Activated CD8-positive, alpha-beta memory T cell treated with anti-CD3 and anti-CD28 coated beads, Interleukin-2, amount 10 ng/mL, durations not matched to agents 7 days and 5 days (primary cell): ENCODE measurements at regions not wholly inside any gene's neighbourhood (a gene's known extent, or its start where the extent isn't known, plus 50 kb on each side); places are given as distances from the start of the nearest gene placed in this dataset.
A peak's percentile ranks its signal among the peaks of the same experiment; 100 is the strongest.
"Not testable (repeated sequence)": the region's sequence is repeated elsewhere in the genome, so short reads cannot be mapped to it uniquely, and the experiment has no call there.

Experiments used
- ATAC-seq: fragments of 150-1000 bp; cut with Tn5 transposase; one replicate; pipeline ENCODE4 v1.10.0; 2021; ENCODE audit warnings: moderate library complexity
- CTCF ChIA-PET: fragments of 350-600 bp; sonication (Branson Sonifier 250); formaldehyde crosslinking; loops from one replicate; lab custom pipeline; 2021; ENCODE audit warnings: antibody characterized with exemption; lab: Charles Lee
- DNase-seq: peaks from one replicate; pipeline ENCODE4 v3.0.0-alpha.2; 2020
- H3K27ac Mint-ChIP-seq: one replicate; pipeline ENCODE4 v1.8.0; 2021; ENCODE audit warnings: mild to moderate bottlenecking, mixed read lengths
- H3K27me3 Mint-ChIP-seq: one replicate; pipeline ENCODE4 v1.8.0; 2021; ENCODE audit warnings: mixed read lengths
- H3K36me3 Mint-ChIP-seq: one replicate; pipeline ENCODE4 v1.8.0; 2021; ENCODE audit warnings: mild to moderate bottlenecking, mixed read lengths
- H3K4me1 Mint-ChIP-seq: one replicate; pipeline ENCODE4 v1.8.0; 2021; ENCODE audit warnings: mixed read lengths
- H3K4me3 Mint-ChIP-seq: one replicate; pipeline ENCODE4 v1.8.0; 2021; ENCODE audit warnings: mild to moderate bottlenecking, moderate library complexity, mixed read lengths
- H3K9me3 Mint-ChIP-seq: one replicate; pipeline ENCODE4 v1.8.0; 2022; ENCODE audit warnings: low read depth, mixed read lengths

DNA sequence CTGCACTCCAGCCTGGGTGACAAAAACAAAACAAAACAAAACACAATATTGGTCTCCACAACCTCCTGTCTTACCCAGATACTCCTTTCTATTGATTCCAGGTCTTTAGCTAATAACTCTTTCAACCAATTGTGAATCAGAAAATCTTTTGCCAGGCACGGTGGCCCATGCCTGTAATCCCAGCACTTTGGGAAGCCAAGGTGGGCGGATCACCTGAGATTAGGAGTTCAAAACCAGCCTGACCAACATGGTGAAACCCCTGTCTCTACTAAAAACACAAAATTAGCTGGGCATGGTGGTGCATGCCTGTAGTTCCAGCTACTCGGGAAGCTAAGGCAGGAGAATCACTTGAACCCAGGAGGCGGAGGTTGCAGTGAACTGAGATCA lies 88.5 kb upstream of the METTL9 start:
- CTCF ChIA-PET = interaction anchor here (0.6 to 1.6 kb wide), 2 partner anchors 146 to 225 kb away, joined by 4 read pairs; no protein-coding TSS in a partner anchor
- H3K36me3 Mint-ChIP-seq = peaks cover 47% of the 10 kb centered on the region

DNA sequence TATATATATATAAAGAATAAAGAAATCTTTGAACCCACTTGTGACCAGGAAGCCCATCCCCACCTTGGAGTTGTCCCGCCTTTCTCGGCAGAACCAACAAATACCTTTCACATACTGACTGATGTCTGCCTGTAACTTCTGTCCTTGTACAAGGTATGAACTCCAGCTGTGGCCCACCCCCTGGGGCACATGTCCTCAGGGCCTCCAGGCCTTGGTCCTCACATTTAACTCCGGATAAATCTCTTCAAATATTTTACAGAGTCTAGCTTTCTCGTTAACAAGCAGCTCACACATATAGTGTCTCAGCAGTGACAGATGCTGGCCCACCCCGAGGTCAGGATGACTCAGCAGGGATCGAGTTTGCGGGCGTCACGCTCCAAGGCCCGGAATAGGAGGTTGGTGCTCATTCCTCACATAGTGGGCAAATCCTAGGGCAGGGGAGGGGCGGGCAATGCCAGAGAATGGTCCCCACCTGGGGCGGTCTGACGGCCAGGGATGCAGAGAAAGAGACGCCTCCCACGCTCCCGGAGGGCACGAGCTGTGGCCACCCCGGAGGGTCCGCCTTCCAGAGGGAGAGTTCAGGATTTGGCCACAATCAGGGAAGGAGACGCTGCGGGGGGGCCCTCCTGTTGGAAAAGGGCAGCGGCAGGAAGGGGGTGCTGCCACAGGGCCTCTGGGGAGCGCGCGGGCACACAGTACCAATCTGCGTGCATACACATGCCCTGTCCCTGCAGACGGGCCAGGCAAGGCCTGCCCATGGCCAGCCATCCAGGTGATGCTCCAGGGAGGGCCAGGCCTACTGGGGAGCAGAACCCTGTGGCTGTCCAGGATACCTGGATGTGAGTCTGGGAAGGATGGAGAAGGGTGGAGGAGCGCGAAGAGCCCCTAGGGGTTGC lies 87.8 kb upstream of the METTL9 start:
- H3K27me3 Mint-ChIP-seq, H3K9me3 Mint-ChIP-seq, ATAC-seq, H3K4me3 Mint-ChIP-seq: not testable (repeated sequence)
- H3K36me3 Mint-ChIP-seq = peaks cover 48% of the 10 kb centered on the region
- H3K27ac Mint-ChIP-seq = peak overlapping the region; percentile 77
- peaks cover 83% of the 10 kb centered on the region for H3K4me1 Mint-ChIP-seq
- DNase-seq = peak; percentile 44
- CTCF ChIA-PET = interaction anchor here (1.6 kb wide), 1 partner anchor 146 kb away, joined by 4 read pairs; no protein-coding TSS in a partner anchor

More for the DNA sequence above, 88.5 kb upstream of the METTL9 start:
- H3K27me3 Mint-ChIP-seq, H3K4me3 Mint-ChIP-seq, ATAC-seq, H3K9me3 Mint-ChIP-seq: not testable (repeated sequence)
- peak; percentile 40 for DNase-seq
- Mint-ChIP-seq H3K4me1 (peaks cover 83% of the 10 kb centered on the region), H3K27ac (peak overlapping the region; percentile 69)

DNA sequence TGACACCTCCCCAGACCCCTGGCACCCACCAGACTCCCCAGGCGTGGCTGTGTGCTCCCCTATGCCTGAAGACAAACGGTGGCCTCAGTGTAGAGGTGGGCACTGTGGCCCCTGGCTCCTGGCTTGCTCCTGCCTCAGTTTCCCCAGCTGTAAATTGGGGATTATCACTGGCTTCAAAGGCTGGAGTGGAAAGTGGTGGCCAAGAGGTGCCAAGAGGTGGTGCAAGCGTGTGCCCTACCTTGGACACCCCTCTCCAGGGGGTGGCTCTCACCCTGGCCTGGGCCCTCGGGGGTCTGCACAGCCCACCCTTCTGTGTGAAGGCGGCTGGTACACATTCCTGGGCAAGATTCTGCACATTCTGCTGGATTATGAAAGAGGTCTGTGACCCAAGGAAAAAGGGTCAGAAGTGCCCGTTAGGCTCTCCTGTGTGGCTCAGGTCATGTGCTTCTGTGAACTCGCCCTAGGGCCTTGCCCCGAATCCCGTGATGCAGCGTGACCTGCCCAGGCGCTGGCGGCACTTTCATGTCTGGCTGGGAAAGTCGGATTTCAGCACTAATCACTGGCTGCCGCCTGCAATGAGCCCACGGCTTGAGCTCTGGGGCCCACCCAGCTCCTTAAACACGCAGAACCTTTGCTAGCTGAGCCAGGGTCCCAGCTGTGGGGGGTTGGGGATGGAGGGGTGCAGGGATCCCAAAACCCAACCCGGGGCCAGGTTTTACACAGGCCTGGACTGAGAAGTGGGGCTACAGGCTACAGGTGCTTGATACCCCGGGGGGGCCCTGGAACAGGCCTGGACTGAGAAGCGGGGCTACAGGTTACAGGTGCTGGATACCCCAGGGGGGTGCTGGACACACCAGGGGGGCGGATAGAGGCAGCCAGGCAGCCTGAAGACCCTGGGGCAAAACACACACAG lies 86.8 kb upstream of the METTL9 start:
- not testable (repeated sequence) for H3K27me3 Mint-ChIP-seq, ATAC-seq, H3K4me3 Mint-ChIP-seq, H3K9me3 Mint-ChIP-seq
- Mint-ChIP-seq H3K36me3 (peaks cover 45% of the 10 kb centered on the region), H3K4me1 (peaks cover 81% of the 10 kb centered on the region), H3K27ac (peak overlapping the region; percentile 21)
- DNase-seq = peak; percentile 23
- CTCF ChIA-PET = interaction anchor here (1.6 kb wide), 1 partner anchor 145 kb away, joined by 4 read pairs; no protein-coding TSS in a partner anchor

DNA sequence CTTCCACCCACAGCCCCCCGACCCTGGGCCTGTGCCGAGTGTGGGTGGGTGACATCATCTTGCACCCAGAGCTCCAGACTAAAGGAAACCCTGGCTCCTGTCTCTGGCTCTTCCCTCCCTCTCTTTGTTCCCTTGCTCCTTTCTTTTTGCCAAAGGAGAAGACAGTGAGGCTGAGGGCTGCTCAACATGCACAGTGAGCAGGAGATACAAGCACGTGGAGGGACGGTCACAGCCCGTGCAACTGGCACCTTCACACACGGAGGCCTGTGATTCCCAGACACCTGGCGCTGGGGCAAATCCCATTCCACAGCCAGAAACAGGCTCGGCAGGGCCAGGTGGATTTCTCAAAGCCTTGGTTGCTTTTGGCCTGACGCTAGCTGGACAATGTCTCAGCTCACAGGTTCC lies 86.0 kb upstream of the METTL9 start:
- peak; percentile 40 for DNase-seq
- H3K4me3 Mint-ChIP-seq, CTCF ChIA-PET, H3K9me3 Mint-ChIP-seq, H3K27me3 Mint-ChIP-seq, ATAC-seq: not testable (repeated sequence)
- H3K4me1 Mint-ChIP-seq = peaks cover 74% of the 10 kb centered on the region
- peaks cover 43% of the 10 kb centered on the region for H3K36me3 Mint-ChIP-seq
- H3K27ac Mint-ChIP-seq = peak overlapping the region; percentile 64

DNA sequence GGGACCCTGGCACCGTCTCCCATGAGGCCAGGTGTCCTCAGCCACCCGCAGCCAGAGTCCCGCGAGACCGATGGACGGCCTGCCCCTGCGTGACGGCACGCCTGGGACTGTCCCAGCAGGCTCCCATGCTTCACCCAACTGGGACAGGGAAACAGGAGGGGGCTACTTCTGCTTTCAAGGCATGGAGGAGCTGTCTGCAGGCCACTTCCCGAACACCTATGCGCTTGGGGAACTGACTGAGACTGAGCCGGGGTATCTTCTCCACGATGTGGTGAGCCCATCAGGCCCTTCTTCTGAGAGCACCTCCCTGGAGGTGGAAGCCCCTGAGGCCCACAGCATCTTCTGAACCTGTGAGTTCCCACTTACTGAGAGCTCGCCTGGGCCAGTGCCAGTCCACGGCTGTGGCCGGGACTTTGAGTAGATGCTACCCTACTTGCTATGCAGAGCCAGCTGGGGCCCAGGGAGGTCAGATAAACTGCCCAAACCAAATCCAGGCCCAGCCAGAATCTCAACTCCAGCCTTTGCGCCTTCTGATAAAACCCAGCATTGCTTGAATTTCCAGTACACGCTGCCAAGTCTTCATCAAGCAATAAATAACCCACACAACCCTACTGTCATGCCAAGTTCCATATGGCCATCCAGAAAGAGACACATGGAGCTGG lies 85.4 kb upstream of the METTL9 start:
- Mint-ChIP-seq H3K4me1 (peaks cover 70% of the 10 kb centered on the region), H3K4me3 (peak overlapping the region; percentile 22), H3K36me3 (peaks cover 45% of the 10 kb centered on the region), H3K27ac (peak overlapping the region; percentile 68)
- ATAC-seq, H3K27me3 Mint-ChIP-seq, H3K9me3 Mint-ChIP-seq, CTCF ChIA-PET: not testable (repeated sequence)
- DNase-seq = peak; percentile 41

DNA sequence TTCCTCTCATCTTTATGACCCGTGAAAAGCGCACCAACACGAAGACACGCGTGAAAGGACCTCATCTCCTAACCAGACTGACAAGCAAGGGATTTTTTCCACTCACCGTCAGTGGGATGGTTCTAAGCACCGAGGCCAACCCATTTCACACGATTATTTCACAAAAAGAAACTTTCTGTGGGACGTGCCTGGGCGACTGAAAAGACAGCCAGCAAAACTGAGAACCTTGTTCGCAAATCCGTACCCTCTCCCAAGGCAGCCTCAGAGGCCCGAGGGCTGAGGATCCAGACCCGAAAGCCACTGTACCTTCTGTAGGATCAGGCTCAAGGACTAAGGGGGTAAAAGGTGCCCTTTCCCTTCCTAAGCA lies 84.9 kb upstream of the METTL9 start:
- Mint-ChIP-seq H3K27ac (peak overlapping the region; percentile 68), H3K4me3 (peak overlapping the region; percentile 22), H3K4me1 (peaks cover 65% of the 10 kb centered on the region), H3K36me3 (peaks cover 50% of the 10 kb centered on the region)
- CTCF ChIA-PET, ATAC-seq, H3K9me3 Mint-ChIP-seq, H3K27me3 Mint-ChIP-seq: not testable (repeated sequence)
- DNase-seq = peak; percentile 39

DNA sequence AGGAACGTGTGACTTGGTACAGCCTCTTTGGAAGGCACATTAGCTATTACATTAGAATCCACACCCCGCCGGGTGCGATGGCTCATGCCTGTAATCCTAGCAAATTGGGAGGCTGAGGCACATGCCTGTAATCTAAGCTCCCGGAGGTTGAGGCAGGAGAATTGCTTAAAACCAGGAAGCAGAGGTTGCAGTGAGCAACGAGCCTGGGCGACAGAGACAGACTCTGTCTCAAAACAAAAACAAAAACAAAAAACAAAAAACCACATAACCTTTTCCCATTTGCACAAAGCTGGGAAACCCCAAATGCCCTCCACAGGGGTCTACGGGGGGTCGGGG lies 82.7 kb upstream of the METTL9 start:
- DNase-seq, H3K27me3 Mint-ChIP-seq, CTCF ChIA-PET, ATAC-seq, H3K9me3 Mint-ChIP-seq: not testable (repeated sequence)
- Mint-ChIP-seq H3K27ac (peak overlapping the region; percentile 81), H3K4me1 (peaks cover 44% of the 10 kb centered on the region), H3K36me3 (peaks cover 41% of the 10 kb centered on the region), H3K4me3 (peak overlapping the region; percentile 100)

DNA sequence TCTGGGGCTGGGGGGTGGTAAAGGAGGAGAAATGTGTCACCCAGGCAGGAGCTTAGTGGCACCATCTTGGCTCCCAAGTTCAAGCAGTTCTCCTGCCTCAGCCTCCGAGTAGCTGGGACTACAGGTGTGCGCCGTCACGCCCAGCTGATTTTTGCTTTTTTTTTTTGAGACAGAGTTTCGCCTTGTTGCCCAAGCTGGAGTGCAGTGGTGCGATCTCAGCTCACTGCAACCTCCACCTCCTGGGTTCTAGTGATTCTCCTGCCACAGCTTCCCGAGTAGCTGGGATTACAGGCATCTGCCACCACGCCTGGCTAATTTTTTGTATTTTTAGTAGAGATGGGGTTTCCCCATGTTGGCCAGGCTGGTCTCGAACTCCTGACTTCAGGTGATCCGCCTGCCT lies 82.1 kb upstream of the METTL9 start:
- H3K9me3 Mint-ChIP-seq, H3K27me3 Mint-ChIP-seq, CTCF ChIA-PET, ATAC-seq: not testable (repeated sequence)
- peak overlapping the region; percentile 100 for H3K4me3 Mint-ChIP-seq
- peaks cover 41% of the 10 kb centered on the region for H3K36me3 Mint-ChIP-seq
- H3K27ac Mint-ChIP-seq = peak overlapping the region; percentile 97
- DNase-seq = peak; percentile 42
- peaks cover 39% of the 10 kb centered on the region for H3K4me1 Mint-ChIP-seq

DNA sequence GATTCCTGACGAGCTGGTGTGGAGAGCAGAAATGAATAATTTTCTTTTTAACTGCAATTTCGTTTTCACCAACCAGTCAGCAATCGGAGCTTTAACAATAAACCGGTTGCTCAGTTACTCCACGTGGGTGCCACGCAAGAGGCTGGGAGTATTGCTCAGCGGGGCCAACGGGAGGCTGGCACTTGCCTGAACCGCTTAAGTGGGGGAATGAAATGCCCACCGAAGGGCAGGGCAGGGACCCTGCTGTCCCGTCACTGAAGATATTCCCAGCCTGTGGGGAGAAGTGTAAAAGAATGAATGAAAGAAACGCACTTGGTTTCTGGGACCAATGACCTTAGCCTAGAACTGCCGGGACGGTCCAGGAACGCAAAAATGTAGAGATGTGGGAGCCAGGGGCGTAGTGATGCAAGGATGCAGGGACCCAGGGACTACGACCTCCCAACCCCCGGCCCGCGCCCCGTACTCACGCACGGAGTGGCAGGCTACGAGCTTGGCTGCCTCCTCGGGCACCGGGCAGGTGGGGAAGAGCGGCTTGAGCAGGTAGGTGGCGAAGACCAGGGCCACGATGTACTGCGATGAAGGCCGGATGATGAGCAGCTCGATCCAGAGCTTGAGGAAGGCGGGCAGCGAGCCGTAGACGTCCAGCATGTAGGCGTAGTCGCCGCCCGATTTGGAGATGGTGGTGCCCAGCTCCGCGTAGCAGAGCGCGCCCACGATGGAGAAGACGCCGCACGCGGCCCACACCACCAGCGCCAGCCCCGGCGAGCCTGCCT lies 79.8 kb upstream of the METTL9 start:
- peak; percentile 61 for DNase-seq
- Mint-ChIP-seq H3K27ac (peak overlapping the region; percentile 97), H3K4me1 (peaks cover 21% of the 10 kb centered on the region), H3K4me3 (peak overlapping the region; percentile 100), H3K36me3 (peaks cover 28% of the 10 kb centered on the region)
- H3K27me3 Mint-ChIP-seq, CTCF ChIA-PET, H3K9me3 Mint-ChIP-seq: not testable (repeated sequence)
- ATAC-seq = peak; percentile 18

DNA sequence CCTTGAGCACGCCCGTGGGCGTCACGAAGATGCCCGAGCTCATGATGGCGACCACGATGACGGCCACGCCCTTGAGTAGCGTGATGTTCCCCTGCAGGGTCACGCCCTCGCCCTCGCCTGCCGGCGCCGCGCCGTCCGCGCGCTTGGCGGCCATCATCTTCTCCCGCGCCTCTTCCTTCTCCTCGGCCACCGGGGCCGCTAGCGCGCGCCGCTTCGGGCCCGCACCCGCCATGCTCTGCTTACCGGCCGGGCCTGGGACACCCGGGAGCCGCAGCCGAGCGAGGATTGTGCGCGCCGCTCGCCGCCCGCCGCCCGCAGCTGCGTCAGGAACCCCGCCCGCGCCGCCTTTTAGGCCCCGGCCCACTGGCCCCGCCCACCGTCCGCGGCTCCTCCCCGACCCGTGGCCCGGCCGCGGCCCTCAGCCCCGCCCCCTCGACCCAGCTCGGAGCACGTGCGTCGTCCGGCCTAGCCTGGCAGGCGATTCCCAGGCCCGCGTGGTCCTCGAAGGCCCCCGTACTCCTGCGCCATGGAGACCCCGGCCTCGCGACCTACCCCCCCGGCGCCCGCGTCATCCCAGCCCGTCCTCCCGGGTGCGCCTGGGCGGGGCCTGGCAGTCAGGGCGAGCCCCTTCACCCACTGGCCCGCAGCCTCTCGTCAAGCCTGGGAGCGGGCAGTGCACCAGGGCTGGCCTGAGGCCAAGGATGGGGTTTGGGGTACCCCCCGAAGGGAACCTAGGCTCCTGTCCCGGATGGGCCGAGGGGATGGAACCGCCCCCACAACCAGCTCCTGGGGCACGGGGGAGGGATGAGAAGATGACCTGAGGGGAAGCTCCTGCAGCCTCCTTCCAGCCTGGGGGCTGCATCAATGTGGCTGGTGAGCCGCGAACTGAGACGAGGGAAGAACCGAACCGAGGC lies 79.0 kb upstream of the METTL9 start:
- Mint-ChIP-seq H3K27ac (peak overlapping the region; percentile 97), H3K4me1 (peaks cover 16% of the 10 kb centered on the region), H3K36me3 (peaks cover 24% of the 10 kb centered on the region), H3K4me3 (peak overlapping the region; percentile 100)
- ATAC-seq (peak; percentile 82), DNase-seq (peak; percentile 99)
- H3K27me3 Mint-ChIP-seq, CTCF ChIA-PET, H3K9me3 Mint-ChIP-seq: not testable (repeated sequence)

DNA sequence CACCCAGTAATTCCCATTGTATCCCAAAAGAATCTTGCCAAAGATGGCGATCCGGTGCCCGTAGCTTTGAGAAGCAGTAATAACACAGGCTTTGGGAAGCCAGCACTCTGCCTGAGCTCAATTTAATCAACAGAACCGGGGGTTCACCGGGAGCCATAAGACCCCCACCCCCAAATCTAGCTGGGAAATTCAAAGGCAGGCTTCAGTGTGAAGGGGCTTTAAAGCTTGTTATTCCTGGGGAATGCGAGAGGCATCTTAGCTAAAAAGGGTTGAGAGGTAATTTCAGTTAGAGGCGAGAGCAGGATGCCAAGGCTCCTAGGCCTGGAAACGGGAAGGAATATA lies 78.4 kb upstream of the METTL9 start:
- CTCF ChIA-PET, ATAC-seq, H3K4me3 Mint-ChIP-seq, H3K9me3 Mint-ChIP-seq, H3K27me3 Mint-ChIP-seq, DNase-seq: not testable (repeated sequence)
- peaks cover 19% of the 10 kb centered on the region for H3K36me3 Mint-ChIP-seq
- peak overlapping the region; percentile 48 for H3K27ac Mint-ChIP-seq
- peaks cover 11% of the 10 kb centered on the region for H3K4me1 Mint-ChIP-seq
